Fibroblast of the aortic adventitia (primary cell): ENCODE measurements at regions not wholly inside any gene's neighbourhood (a gene's known extent, or its start where the extent isn't known, plus 50 kb on each side); places are given as distances from the start of the nearest gene placed in this dataset.

Experiments
- DNase-seq: peaks from one replicate; pipeline ENCODE4 v3.0.0-alpha.2; 2010; ENCODE audit warnings: low read depth
- H3K4me3 ChIP-seq: 2 replicates; pipeline ENCODE4 v1.5.1; 2011; ENCODE audit warnings: low read depth, mild to moderate bottlenecking, control low read depth, low read length, moderate library complexity
- CTCF ChIP-seq: IDR thresholded peaks from 2 replicates; pipeline ENCODE4 v1.5.1; 2011; ENCODE audit warnings: mild to moderate bottlenecking, low read length, control low read depth, inconsistent platforms; ENCODE audit not compliant: insufficient read depth

- no peak overlapping the region for H3K4me3 ChIP-seq
- no peak for TF ChIP-seq CTCF
- DNase-seq, result no peak
Measured at GRCh38 chr14:30297876-30298795, 260.8 kb upstream of the G2E3 start.

GRCh38 chr14:30299915-30300314 is 259.0 kb upstream of the G2E3 start:
- H3K4me3 ChIP-seq, result no peak overlapping the region
- TF ChIP-seq CTCF, result no peak
- DNase-seq, result no peak

- no peak overlapping the region for H3K4me3 ChIP-seq
- no peak for TF ChIP-seq CTCF
- DNase-seq, result no peak
Measured at GRCh38 chr14:30303350-30303749, 255.6 kb upstream of the G2E3 start.

GRCh38 chr14:30305346-30305745 is 253.6 kb upstream of the G2E3 start:
- no peak for TF ChIP-seq CTCF
- no peak overlapping the region for H3K4me3 ChIP-seq
- no peak for DNase-seq

GRCh38 chr14:30309405-30309804 is 249.6 kb upstream of the G2E3 start:
- no peak for TF ChIP-seq CTCF
- DNase-seq, result no peak
- no peak overlapping the region for H3K4me3 ChIP-seq

- H3K4me3 ChIP-seq, result no peak overlapping the region
- no peak for TF ChIP-seq CTCF
- no peak for DNase-seq
Measured at GRCh38 chr14:30312214-30312613, 246.7 kb upstream of the G2E3 start.

- DNase-seq, result no peak
- H3K4me3 ChIP-seq, result no peak overlapping the region
- TF ChIP-seq CTCF, result no peak
Measured at GRCh38 chr14:30317729-30318128, 241.2 kb upstream of the G2E3 start.
